ENCODE measurements at regions not wholly inside any gene's neighbourhood (a gene's known extent, or its start where the extent isn't known, plus 50 kb on each side); places are given as distances from the start of the nearest gene placed in this dataset.
"Not testable (repeated sequence)": the region's sequence is repeated elsewhere in the genome, so short reads cannot be mapped to it uniquely, and the experiment has no call there.

GRCh38 chrX:101744085-101744484 lies 84.4 kb upstream of the ARMCX2 start:
- POLR2A ChIA-PET: interaction anchor here (0.6 kb wide), 1 partner anchor 244 kb away, joined by 3 read pairs; no protein-coding TSS in a partner anchor
- CTCF ChIA-PET: interaction anchor here (0.6 kb wide), 1 partner anchor 29 kb away, joined by 4 read pairs; no protein-coding TSS in a partner anchor
- DNase-seq (ENCODE audit: extremely low spot score): no peak
- TF ChIP-seq L3MBTL2 (conservative IDR thresholded peaks at IDR 0.05): no peak
- TF ChIP-seq FOXM1 (IDR thresholded peaks at IDR 0.05; ENCODE audit: borderline replicate concordance): no peak
- no peak for TF ChIP-seq CTBP1 (IDR thresholded peaks at IDR 0.05; ENCODE audit: borderline replicate concordance)
- no peak for TF ChIP-seq SUZ12 (IDR thresholded peaks at IDR 0.05)
- TF ChIP-seq NFRKB (IDR thresholded peaks at IDR 0.05): no peak
- TF ChIP-seq LEF1 (IDR thresholded peaks at IDR 0.05; ENCODE audit: borderline replicate concordance): no peak
- TF ChIP-seq SP1 (IDR thresholded peaks at IDR 0.05): no peak
- TF ChIP-seq ZNF384 (IDR thresholded peaks at IDR 0.05): no peak
- no peak for TF ChIP-seq HDGF (IDR thresholded peaks at IDR 0.05; ENCODE audit: borderline replicate concordance)
- no peak for TF ChIP-seq ARNT (IDR thresholded peaks at IDR 0.05)
- TF ChIP-seq FOXA1 (IDR thresholded peaks at IDR 0.05): no peak
- no peak for TF ChIP-seq TARDBP (IDR thresholded peaks at IDR 0.05)
- no peak for TF ChIP-seq PKNOX1 (IDR thresholded peaks at IDR 0.05)
- TF ChIP-seq FOXK2 (IDR thresholded peaks at IDR 0.05): no peak

GRCh38 chrX:101740642-101741041 lies 81.0 kb upstream of the ARMCX2 start:
- ChIA-PET POLR2A (no interaction called here), CTCF (no interaction called here)
- no peak for DNase-seq (ENCODE audit: extremely low spot score)
- no peak for TF ChIP-seq FOXA1 (IDR thresholded peaks at IDR 0.05)
- TF ChIP-seq ZNF384 (IDR thresholded peaks at IDR 0.05): no peak
- TF ChIP-seq CTBP1 (IDR thresholded peaks at IDR 0.05; ENCODE audit: borderline replicate concordance): no peak
- TF ChIP-seq SUZ12 (IDR thresholded peaks at IDR 0.05): no peak
- no peak for TF ChIP-seq L3MBTL2 (conservative IDR thresholded peaks at IDR 0.05)
- no peak for TF ChIP-seq ELF4 (IDR thresholded peaks at IDR 0.05)
- TF ChIP-seq ARNT (IDR thresholded peaks at IDR 0.05): no peak

- DNase-seq (ENCODE audit: extremely low spot score); POLR2A ChIA-PET; CTCF ChIA-PET: not testable (repeated sequence)
Measured at GRCh38 chrX:101738867-101739266, 79.2 kb upstream of the ARMCX2 start.

- POLR2A ChIA-PET; CTCF ChIA-PET; DNase-seq (ENCODE audit: extremely low spot score): not testable (repeated sequence)
Measured at GRCh38 chrX:101738411-101738810, 78.8 kb upstream of the ARMCX2 start.

- CTCF ChIA-PET: no interaction called here
- no peak for DNase-seq (ENCODE audit: extremely low spot score)
- POLR2A ChIA-PET: no interaction called here
- TF ChIP-seq CTBP1 (IDR thresholded peaks at IDR 0.05; ENCODE audit: borderline replicate concordance): no peak
Measured at GRCh38 chrX:101736651-101737050, 77.0 kb upstream of the ARMCX2 start.

- ChIA-PET POLR2A (no interaction called here), CTCF (no interaction called here)
- TF ChIP-seq ZNF384 (IDR thresholded peaks at IDR 0.05) (no peak), L3MBTL2 (conservative IDR thresholded peaks at IDR 0.05) (no peak), SUZ12 (IDR thresholded peaks at IDR 0.05) (no peak), TARDBP (IDR thresholded peaks at IDR 0.05) (no peak), ARNT (IDR thresholded peaks at IDR 0.05) (no peak)
- DNase-seq (ENCODE audit: extremely low spot score): no peak
Measured at GRCh38 chrX:101732870-101733269, 73.2 kb upstream of the ARMCX2 start.

- no peak for DNase-seq (ENCODE audit: extremely low spot score)
- CTCF ChIA-PET: no interaction called here
- TF ChIP-seq ZNF384 (IDR thresholded peaks at IDR 0.05): no peak
- no peak for TF ChIP-seq ARNT (IDR thresholded peaks at IDR 0.05)
- TF ChIP-seq HDGF (IDR thresholded peaks at IDR 0.05; ENCODE audit: borderline replicate concordance): no peak
- no peak for TF ChIP-seq TARDBP (IDR thresholded peaks at IDR 0.05)
- TF ChIP-seq SUZ12 (IDR thresholded peaks at IDR 0.05): no peak
- no peak for TF ChIP-seq NFRKB (IDR thresholded peaks at IDR 0.05)
- no peak for TF ChIP-seq PKNOX1 (IDR thresholded peaks at IDR 0.05)
- TF ChIP-seq LEF1 (IDR thresholded peaks at IDR 0.05; ENCODE audit: borderline replicate concordance): no peak
- POLR2A ChIA-PET: no interaction called here
Measured at GRCh38 chrX:101729986-101730385, 70.3 kb upstream of the ARMCX2 start.

Data from HEK293T (cell line).